Glomerular endothelial cell (primary cell): ENCODE measurements at regions not wholly inside any gene's neighbourhood (a gene's known extent, or its start where the extent isn't known, plus 50 kb on each side); places are given as distances from the start of the nearest gene placed in this dataset.
A peak's percentile ranks its signal among the peaks of the same experiment; 100 is the strongest.

Experiments
- DNase-seq: peaks from one replicate; pipeline ENCODE4 v3.0.0-alpha.2; 2011; ENCODE audit warnings: low read depth, low spot score; ENCODE audit errors: extremely low read depth

DNA sequence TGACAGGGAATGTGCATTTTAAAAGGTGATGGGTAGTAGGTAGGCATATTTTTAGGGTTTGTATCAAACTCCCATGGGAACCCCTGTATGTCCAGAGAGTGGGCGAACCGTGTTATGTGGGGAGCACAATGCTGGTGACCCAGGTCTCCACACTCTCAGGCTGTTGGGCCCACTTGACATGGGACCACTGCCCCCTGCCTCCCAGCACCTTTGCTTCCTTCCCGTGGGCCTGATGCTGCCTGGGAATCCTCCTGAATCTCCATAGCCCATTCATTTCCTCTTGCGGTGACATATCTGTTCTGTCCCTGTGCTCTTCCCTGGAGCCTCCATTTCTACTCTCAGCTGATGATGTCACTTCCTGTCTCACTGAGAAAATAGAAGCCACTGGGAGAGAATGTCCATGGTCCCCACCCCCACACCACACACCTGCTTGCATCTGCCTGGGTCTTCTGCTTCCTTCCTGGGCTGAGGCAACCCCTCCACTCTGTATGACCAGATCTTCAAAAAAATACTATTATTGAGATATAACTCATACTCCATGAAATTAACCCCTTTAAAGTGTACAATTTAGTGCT lies 55.8 kb upstream of the THY1 start:
- DNase-seq = no peak

DNA sequence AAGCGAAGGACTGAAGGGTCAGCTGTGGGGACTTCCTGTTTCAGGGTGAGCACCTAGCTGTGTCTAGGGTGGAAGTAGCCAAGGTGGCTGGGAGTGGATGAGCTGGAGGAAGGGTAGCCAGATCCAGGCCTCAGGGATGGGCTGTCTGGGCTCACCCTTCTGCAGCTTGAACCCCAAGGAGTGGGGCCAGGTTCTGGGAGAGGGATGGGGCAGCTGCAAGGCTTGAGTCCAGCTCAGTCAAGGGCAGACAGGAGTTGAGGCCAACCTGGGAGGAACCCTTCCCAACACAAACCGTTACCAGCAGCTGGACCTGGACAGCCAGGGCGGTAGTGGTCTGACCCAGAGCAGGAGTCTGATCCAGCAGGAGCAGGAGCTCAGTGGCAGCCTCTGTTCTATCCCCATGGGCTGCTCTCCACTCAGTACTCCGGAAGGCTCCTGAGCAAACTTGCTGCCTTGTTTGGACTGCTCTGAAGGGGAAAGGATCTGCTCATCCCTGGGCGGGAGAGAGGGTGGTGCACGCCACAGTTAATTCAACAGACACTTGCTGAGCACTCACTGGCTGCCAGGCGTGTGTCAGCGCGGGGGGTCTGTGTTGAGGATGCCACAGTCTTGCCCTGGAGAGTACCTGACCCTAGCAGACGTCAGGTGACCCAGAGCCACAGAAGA lies 53.8 kb upstream of the THY1 start:
- DNase-seq = no peak

DNA sequence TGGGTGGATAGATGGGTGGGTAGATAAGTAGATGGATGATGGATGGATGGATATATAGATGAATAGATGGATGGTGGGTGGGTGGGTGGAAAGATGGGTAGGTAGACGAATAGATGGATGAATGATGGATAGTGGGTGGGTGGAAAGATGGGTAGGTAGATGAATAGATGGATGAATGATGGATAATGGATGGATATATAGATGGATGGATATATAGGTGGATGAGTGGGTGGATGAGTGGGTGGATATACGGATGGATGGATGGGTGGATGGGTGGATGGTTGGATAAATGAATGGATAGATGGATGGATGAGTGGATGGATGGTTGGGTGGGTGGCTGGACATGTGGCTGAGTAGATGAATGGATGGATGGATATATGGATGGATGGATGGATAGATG lies 53.1 kb upstream of the THY1 start:
- DNase-seq = no peak

DNA sequence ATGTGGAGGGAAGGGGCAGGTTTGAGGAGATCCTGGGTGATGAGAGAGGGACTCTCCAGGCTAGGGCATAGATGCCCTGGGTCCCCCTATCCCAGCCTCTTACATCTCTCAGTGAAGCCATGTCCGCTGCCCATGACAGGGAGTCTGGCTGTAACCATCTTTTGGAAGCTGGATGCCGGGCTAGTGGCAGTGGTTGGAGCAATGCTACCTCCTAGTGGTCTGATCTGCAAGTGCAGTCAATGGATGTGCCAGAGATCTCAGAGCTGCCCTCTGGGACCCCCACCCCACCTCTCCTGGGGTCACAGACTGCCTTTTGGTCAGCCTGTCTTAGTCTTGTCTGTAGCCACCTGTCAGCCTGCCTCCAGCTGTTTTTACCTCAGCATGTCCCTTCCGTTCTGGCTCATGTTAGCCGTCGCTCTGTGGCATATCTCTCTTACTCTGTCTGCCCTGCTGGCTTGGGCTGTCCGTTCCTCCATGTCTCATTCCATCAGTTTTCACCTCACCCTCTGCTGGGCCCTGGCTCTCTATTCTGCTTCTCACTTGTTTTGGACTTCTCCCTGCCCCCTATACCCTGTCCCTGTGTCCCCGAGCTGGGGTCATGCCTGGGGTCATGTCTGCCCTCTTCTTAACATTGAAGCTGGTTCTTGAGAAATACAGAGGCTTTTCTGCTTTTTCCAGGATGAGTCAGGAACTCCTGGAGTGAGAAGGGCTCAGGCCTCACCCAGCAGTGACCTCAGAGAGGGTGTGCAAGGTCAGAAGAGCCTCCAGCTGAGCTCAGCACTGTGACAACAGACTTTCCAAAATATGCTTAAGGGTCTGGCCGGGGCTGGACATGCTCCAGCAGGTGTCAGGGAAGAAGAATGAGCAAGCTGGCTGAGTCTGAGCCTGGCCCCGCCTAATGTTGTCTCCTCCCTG lies 52.0 kb upstream of the THY1 start:
- peak; percentile 18 for DNase-seq

DNA sequence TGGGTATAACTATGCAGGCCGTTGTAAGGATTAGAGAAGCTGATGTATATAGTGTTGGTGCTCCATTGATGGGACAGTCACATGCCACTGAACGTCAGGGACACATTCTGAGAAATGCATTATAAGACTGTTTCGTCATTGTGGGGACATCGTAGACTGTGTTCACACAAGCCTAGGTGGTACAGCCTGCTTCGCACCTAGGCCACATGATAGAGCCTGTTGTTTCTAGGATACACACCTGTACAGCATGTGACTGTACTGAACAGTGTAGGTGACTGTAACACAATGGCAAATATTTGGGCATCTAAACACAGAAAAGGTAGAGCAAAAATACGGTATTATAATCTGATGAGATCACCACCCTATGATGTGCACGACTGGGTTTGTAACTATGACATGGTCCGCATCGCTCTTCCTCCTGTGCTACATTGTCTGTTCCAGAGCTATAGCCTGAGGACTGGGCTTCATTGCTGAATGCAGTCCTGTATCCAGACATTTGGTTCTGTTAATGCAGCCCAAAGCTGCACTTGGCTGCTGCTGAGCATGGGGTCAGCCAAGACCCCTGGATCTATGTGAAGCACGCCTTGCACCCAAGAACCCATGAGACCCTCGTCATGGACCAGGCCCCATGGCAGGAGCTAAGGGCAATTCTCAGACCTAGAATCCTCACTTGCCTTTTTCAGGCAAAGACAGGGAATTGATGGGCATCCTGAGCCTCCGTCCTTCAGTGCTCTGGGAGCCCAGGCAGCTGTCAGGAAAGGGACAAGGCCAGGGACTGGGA lies 51.1 kb upstream of the THY1 start:
- no peak for DNase-seq

DNA sequence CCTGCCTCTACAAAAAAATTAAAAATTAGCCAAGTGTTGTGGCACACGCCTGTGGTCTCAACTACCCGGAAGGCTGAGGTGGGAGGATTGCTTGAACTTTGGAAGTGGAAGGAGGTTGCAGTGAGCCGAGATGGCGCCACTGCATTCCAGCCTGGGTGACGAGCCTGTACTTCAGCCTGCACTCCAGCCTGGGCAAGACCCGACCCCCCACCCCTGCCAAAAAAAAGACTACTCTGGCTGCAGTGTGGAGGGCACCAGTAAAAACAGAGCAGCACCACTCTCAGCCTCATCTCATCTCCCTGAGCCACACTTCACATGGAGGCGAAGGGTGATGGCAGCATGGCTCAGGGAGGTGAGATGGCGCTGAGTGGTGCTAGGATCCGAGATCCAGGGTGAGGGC lies 50.3 kb upstream of the THY1 start:
- no peak for DNase-seq

DNA sequence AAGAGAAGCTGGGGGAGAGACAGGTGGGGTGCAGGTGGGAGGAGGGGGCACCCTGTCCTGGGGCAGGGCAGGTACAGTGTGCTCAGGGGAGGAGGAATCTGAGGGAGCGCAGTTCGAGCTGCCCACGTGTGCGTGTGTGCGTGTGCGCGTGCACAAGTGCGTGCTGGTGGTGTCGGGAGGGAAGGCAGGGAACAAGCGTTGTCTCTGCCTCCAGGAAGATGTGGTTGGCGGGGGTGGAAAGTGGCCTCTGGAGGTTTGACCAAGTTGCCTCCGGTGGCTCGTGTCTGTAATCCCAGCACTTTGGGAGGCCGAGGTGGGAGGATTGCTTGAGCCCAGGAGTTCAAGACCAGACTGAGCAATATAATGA lies 49.9 kb upstream of the THY1 start:
- no peak for DNase-seq
